T-helper 2 cell treated with Interferon-gamma antibody and Interleukin-4, amounts not matched to agents 5 μg/mL and 100 μg/mL, for 36 hours (primary cell): ENCODE measurements at regions not wholly inside any gene's neighbourhood (a gene's known extent, or its start where the extent isn't known, plus 50 kb on each side); places are given as distances from the start of the nearest gene placed in this dataset.

Experiments
- DNase-seq: peaks from one replicate; pipeline ENCODE4 v3.0.0; 2021; ENCODE audit warnings: low spot score
- H3K27ac Mint-ChIP-seq: one replicate; pipeline ENCODE4 v1.8.0; 2021; ENCODE audit warnings: mild to moderate bottlenecking, mixed read lengths
- H3K27me3 Mint-ChIP-seq: one replicate; pipeline ENCODE4 v1.8.0; 2021; ENCODE audit warnings: low read depth, mixed read lengths
- H3K36me3 Mint-ChIP-seq: one replicate; pipeline ENCODE4 v1.8.0; 2021; ENCODE audit warnings: low read depth, mixed read lengths
- H3K4me1 Mint-ChIP-seq: one replicate; pipeline ENCODE4 v1.8.0; 2021; ENCODE audit warnings: low read depth, mixed read lengths
- H3K4me3 Mint-ChIP-seq: one replicate; pipeline ENCODE4 v1.8.0; 2022; ENCODE audit warnings: mild to moderate bottlenecking, moderate library complexity, mixed read lengths
- H3K9me3 Mint-ChIP-seq: one replicate; pipeline ENCODE4 v1.8.0; 2021; ENCODE audit warnings: mixed read lengths

- Mint-ChIP-seq H3K4me1 (peaks cover 1% of the 10 kb centered on the region), H3K9me3 (peaks cover 19% of the 10 kb centered on the region), H3K36me3 (no peaks in the 10 kb centered on the region), H3K27me3 (no peaks in the 10 kb centered on the region), H3K4me3 (no peak overlapping the region), H3K27ac (no peak overlapping the region)
- DNase-seq = no peak
Measured at GRCh38 chr22:27493796-27494195, 307.8 kb downstream of the MN1 start.

DNA sequence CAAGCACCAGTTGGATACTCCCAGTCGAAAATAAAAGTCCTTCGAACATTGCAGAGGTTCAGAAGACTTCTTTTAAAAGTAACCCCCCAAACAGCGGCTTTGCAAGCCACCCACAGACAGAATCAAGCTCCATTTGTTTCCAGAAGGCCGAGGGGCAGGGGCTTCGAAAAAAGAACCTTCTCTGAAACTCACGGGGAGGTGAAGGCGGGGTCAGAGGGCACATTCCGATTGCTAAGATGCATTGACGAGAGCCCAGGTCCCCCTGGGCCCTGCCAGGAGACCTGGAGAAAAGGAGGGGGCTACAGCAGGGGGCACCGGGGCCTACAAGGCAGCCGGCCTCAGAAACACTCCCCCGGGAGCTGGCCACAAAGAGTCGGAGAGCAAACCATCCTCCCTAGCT lies 306.8 kb downstream of the MN1 start:
- Mint-ChIP-seq H3K27me3 (no peaks in the 10 kb centered on the region), H3K4me1 (peaks cover 1% of the 10 kb centered on the region), H3K36me3 (no peaks in the 10 kb centered on the region), H3K27ac (no peak overlapping the region), H3K9me3 (peaks cover 19% of the 10 kb centered on the region), H3K4me3 (no peak overlapping the region)
- no peak for DNase-seq

DNA sequence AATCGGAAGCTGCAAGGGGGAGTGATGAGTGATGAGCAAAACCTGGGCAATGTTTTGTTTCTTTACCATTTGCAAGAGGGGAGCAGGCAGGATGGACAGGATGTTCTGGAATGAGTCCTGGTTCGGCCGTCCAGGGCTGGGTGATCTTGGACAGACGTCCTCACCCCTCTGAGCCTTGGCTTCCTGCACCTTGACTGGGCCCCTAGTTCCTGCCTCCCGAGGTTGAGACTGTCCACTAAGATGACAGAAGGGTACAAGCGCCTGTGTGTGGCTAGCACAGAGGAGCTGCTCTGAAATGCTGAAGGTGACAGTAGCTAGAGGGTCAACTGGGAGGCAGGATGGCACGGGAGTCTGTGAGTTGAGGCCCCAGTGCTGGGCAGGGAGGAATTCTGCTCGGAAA lies 306.2 kb downstream of the MN1 start:
- no peak overlapping the region for H3K4me3 Mint-ChIP-seq
- no peak for DNase-seq
- H3K27me3 Mint-ChIP-seq = no peaks in the 10 kb centered on the region
- peaks cover 1% of the 10 kb centered on the region for H3K4me1 Mint-ChIP-seq
- no peaks in the 10 kb centered on the region for H3K36me3 Mint-ChIP-seq
- no peak overlapping the region for H3K27ac Mint-ChIP-seq
- H3K9me3 Mint-ChIP-seq = peaks cover 19% of the 10 kb centered on the region

DNA sequence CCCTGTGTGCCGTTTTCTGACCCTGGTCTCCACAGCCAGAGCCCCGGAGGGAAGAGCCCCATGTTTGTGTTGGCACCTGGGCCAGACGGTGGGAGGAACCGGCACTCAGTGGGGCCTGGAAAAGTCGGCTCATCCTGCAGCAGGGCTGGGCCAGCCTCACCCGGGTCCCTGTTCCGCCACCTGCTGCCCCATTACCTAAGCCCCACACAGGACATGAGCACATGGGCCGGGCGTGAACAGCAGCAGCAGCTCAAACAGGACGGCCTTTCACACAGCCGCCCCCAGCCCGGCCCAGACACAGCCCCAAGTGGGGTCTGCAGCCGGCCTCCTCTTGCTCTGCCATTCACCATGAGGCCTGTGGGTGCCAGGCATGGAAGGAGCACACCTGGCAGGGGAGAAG lies 302.4 kb downstream of the MN1 start:
- DNase-seq = no peak
- Mint-ChIP-seq H3K27ac (no peak overlapping the region), H3K36me3 (no peaks in the 10 kb centered on the region), H3K9me3 (peaks cover 6% of the 10 kb centered on the region), H3K4me1 (no peaks in the 10 kb centered on the region), H3K27me3 (no peaks in the 10 kb centered on the region), H3K4me3 (no peak overlapping the region)

DNA sequence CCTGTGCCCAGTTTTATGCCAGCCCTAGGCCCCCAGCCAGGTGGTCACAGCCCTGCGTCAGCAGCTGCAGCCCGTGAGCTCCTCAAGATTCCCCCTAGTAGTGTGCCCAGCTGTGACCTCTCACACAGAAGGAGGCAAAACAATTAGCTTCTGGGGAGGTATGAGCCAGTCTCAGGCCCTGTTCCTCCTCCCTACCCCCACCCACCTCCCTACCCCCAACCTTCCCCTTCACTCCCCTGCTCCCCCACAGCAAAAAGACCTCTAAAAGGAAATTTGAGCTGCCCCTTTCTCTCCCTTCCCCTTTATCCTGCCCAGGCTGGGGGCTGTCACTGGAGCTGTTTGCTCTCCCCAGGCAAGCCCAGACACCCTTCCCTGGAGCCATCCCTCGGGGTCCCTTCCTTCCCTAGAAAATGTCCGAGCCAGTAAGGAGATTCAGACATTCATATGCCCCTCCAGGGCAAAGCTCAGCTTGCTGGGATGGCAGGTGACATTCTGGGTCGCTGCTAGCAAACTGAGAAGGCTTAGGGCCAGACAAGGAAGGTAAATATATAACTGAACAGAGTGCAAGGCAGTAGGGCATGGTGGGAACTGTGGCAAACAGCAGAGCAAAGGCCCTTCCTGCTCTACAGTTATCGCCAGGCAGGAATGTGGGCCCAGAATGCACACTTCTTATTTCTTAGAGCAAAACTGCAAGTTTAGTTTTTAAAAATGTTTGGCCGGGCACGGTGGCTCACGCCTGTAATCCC lies 300.2 kb downstream of the MN1 start:
- no peak for DNase-seq
- H3K4me1 Mint-ChIP-seq = no peaks in the 10 kb centered on the region
- no peak overlapping the region for H3K27ac Mint-ChIP-seq
- H3K27me3 Mint-ChIP-seq = no peaks in the 10 kb centered on the region
- no peak overlapping the region for H3K4me3 Mint-ChIP-seq
- peaks cover 6% of the 10 kb centered on the region for H3K9me3 Mint-ChIP-seq
- no peaks in the 10 kb centered on the region for H3K36me3 Mint-ChIP-seq

DNA sequence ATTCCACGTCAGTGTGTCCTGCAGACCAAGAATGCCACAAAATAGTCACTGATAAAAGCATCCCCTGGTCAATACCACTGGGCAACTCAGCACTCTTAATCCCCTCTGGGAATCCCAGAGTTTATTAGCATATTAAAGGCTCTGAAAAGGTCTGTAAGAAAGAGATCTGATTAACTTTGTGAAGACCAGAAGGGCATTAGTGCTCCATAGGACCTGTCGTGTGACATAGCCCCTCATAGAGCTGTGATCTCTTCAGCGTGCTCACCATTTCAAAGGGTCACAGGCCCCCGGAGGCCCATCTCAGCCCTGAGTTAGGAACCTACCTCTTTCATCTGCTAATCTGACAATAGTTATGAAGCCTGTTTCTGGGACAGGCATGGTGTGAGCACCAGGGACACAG lies 299.2 kb downstream of the MN1 start:
- Mint-ChIP-seq H3K9me3 (peaks cover 6% of the 10 kb centered on the region), H3K27ac (no peak overlapping the region), H3K4me3 (no peak overlapping the region), H3K36me3 (no peaks in the 10 kb centered on the region), H3K27me3 (no peaks in the 10 kb centered on the region), H3K4me1 (no peaks in the 10 kb centered on the region)
- no peak for DNase-seq

DNA sequence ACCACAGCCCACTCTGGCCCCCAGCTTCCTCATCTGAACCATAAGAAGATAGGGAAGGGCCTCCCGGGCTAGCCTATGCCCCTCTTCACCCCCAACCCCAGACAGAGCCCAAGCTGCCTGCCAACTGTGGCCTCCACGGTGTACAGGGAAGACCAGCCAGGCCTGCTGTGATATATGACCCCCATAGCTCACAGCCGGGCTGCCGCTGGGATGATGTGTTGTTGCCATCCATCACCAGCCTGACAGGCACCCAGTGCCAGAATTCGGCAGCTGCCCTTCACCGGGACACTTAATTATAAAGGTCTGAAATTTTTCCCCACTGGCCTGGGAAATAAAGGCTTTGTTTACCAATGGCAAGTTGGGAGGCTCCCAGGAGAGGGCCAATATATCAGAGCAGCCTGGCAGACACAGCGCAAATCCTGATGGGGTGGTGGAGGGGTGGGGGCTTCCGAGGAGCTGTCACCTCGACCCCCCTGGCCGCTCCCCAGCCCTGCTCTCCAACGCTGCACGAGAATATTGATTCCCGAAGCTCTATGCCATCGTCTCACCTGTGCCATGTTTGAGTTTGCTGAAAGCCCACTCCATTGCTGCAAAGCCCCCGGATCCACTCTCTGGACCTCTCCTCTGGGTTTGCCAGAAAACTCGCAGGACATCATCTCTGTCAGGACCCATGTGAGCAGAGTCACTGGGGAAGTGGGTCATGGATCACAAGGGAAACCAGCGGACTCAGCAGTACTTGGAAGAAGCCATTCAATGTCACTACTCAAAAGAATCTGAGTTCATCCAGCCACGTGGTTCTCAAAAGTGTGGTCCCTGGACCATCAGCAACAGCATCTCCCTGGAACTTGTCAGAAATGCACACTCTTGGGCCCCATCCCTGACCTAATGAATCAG lies 296.9 kb downstream of the MN1 start:
- Mint-ChIP-seq H3K27me3 (no peaks in the 10 kb centered on the region), H3K36me3 (no peaks in the 10 kb centered on the region), H3K9me3 (peaks cover 6% of the 10 kb centered on the region), H3K27ac (no peak overlapping the region), H3K4me3 (no peak overlapping the region), H3K4me1 (no peaks in the 10 kb centered on the region)
- no peak for DNase-seq

- Mint-ChIP-seq H3K27ac (no peak overlapping the region), H3K9me3 (peaks cover 6% of the 10 kb centered on the region), H3K36me3 (no peaks in the 10 kb centered on the region), H3K4me3 (no peak overlapping the region), H3K27me3 (no peaks in the 10 kb centered on the region), H3K4me1 (no peaks in the 10 kb centered on the region)
- no peak for DNase-seq
Measured at GRCh38 chr22:27507111-27507611, 294.4 kb downstream of the MN1 start.

DNA sequence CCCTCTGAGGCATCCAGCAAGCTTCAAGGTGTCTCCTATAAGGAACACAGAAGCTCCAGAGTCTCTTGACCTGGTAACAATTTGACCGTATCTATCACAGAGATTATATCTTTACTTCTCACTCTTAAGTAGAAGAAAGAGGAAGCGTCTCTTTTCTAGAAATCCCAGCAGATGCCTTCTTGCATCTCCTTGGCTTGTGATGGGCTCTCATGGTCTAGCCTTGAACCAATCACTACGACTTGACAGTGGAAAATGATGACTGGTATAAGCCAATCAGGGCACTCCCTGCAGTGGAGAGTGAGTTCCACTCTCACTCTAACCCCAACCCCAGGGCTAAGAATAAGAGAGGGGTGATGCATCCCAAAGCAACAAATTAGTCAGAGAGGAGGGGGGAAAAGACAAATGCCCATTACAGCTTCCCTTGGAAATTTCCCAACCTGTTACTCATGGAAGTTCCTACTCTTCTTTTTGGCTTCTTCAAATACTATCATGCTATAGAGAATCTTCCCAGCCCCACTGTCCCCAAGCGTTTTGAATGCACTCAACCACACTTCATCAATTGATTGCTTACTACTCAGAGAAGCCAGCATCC lies 293.5 kb downstream of the MN1 start:
- H3K27me3 Mint-ChIP-seq = no peaks in the 10 kb centered on the region
- H3K4me3 Mint-ChIP-seq = no peak overlapping the region
- DNase-seq = no peak

GRCh38 chr22:27509132-27509920 lies 292.2 kb downstream of the MN1 start:
- Mint-ChIP-seq H3K9me3 (no peaks in the 10 kb centered on the region), H3K36me3 (no peaks in the 10 kb centered on the region), H3K27ac (no peak overlapping the region), H3K4me1 (no peaks in the 10 kb centered on the region), H3K27me3 (no peaks in the 10 kb centered on the region), H3K4me3 (no peak overlapping the region)
- no peak for DNase-seq

More for the DNA sequence above, 293.5 kb downstream of the MN1 start:
- Mint-ChIP-seq H3K27ac (no peak overlapping the region), H3K36me3 (no peaks in the 10 kb centered on the region), H3K9me3 (peaks cover 6% of the 10 kb centered on the region), H3K4me1 (no peaks in the 10 kb centered on the region)

- Mint-ChIP-seq H3K27me3 (no peaks in the 10 kb centered on the region), H3K27ac (no peak overlapping the region), H3K36me3 (no peaks in the 10 kb centered on the region), H3K4me3 (no peak overlapping the region), H3K9me3 (no peaks in the 10 kb centered on the region), H3K4me1 (no peaks in the 10 kb centered on the region)
- no peak for DNase-seq
Measured at GRCh38 chr22:27510024-27510423, 291.5 kb downstream of the MN1 start.

DNA sequence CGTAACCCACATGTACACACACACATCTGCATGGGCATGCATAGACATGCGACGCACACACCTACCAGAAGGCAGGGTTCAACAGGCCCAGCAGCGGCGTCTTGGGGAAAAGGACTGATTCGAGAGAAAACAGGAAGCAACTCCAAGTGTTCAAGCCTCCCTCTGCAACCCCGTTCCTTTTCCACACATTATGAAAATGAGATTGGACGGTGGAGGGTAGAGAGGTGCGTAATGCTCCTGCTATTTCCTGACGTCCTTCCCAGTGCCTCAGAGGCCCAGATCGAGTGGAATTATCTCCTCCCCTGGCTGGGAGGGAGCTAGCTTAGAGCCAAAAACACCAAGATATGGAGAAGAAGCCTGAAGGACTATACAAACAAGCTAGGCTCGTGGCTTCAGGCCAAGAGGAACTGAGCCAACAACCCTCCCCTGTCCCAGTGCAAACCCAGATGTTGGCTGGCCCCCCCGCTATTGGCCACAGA lies 289.2 kb downstream of the MN1 start:
- Mint-ChIP-seq H3K27me3 (no peaks in the 10 kb centered on the region), H3K27ac (no peak overlapping the region), H3K4me1 (no peaks in the 10 kb centered on the region), H3K4me3 (no peak overlapping the region), H3K9me3 (no peaks in the 10 kb centered on the region), H3K36me3 (no peaks in the 10 kb centered on the region)
- no peak for DNase-seq

DNA sequence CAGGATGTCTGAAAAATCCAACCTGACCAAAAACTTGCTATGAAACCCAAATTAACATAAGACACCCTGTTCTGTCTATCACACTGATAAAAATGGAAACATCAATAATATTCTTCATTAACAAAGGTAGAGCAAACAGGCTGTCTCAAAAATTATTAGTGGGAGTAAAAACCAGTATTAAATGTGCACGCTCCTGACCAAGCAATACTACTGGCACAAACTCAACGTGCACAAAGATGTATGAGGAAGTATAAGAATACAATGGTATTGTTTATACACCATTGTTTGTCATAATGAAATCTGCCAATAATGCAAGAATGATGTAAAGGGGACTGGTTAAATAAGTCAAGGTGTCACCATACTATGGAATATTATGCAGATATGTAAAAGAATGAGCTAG lies 288.5 kb downstream of the MN1 start:
- Mint-ChIP-seq H3K36me3 (no peaks in the 10 kb centered on the region), H3K9me3 (no peaks in the 10 kb centered on the region), H3K4me1 (no peaks in the 10 kb centered on the region), H3K4me3 (no peak overlapping the region), H3K27ac (no peak overlapping the region), H3K27me3 (no peaks in the 10 kb centered on the region)
- no peak for DNase-seq
